ENCODE measurements at regions not wholly inside any gene's neighbourhood (a gene's known extent, or its start where the extent isn't known, plus 50 kb on each side); places are given as distances from the start of the nearest gene placed in this dataset.

GRCh38 chr4:104907991-104908390, 238.7 kb upstream of the TET2 start:
- Mint-ChIP-seq H3K36me3 (ENCODE audit: low read depth) (no peaks in the 10 kb centered on the region), H3K27ac (no peak overlapping the region), H3K4me1 (ENCODE audit: low read depth) (no peaks in the 10 kb centered on the region), H3K9me3 (no peaks in the 10 kb centered on the region), H3K27me3 (peaks cover 5% of the 10 kb centered on the region), H3K4me3 (no peak overlapping the region)
- H3K4me1 ChIP-seq (ENCODE audit: insufficient read depth, low read length): no peaks in the 10 kb centered on the region
- H3K9me3 ChIP-seq (ENCODE audit: control insufficient read depth in 1 of 2, insufficient read depth in 1 of 2, low read length in 2 of 2): no peaks in the 10 kb centered on the region
- no peak overlapping the region for H3K27ac ChIP-seq (ENCODE audit: low read depth in 1 of 2, low read length in 2 of 2)
- H3K4me3 ChIP-seq (ENCODE audit: low read length): no peak overlapping the region
- TF ChIP-seq CTCF (IDR thresholded peaks at IDR 0.05): no peak
- no peak for DNase-seq
- POLR2A ChIA-PET: no interaction called here
- no peaks in the 10 kb centered on the region for H3K27me3 ChIP-seq (ENCODE audit: control insufficient read depth in 1 of 2, insufficient read depth in 2 of 2, low read length in 2 of 2)
- ATAC-seq (ENCODE audit: poor library complexity): no peak
- CTCF ChIA-PET: no interaction called here
- intact Hi-C loops (cut with DNase I, micrococcal nuclease): no loop called here
- no peaks in the 10 kb centered on the region for H3K36me3 ChIP-seq (ENCODE audit: insufficient read depth, low read length)

GRCh38 chr4:104909376-104909775, 237.3 kb upstream of the TET2 start:
- no peak for TF ChIP-seq CTCF (IDR thresholded peaks at IDR 0.05)
- CTCF ChIA-PET: no interaction called here
- Histone ChIP-seq H3K4me1 (ENCODE audit: insufficient read depth, low read length) (no peaks in the 10 kb centered on the region), H3K9me3 (ENCODE audit: control insufficient read depth in 1 of 2, insufficient read depth in 1 of 2, low read length in 2 of 2) (no peaks in the 10 kb centered on the region), H3K36me3 (ENCODE audit: insufficient read depth, low read length) (no peaks in the 10 kb centered on the region), H3K27me3 (ENCODE audit: control insufficient read depth in 1 of 2, insufficient read depth in 2 of 2, low read length in 2 of 2) (no peaks in the 10 kb centered on the region), H3K27ac (ENCODE audit: low read depth in 1 of 2, low read length in 2 of 2) (no peak overlapping the region), H3K4me3 (ENCODE audit: low read length) (no peak overlapping the region)
- no peak overlapping the region for H3K4me3 Mint-ChIP-seq
- ATAC-seq (ENCODE audit: poor library complexity) (no peak), DNase-seq (no peak)
- intact Hi-C loops (cut with DNase I, micrococcal nuclease): no loop called here
- no peaks in the 10 kb centered on the region for H3K36me3 Mint-ChIP-seq (ENCODE audit: low read depth)
- no peaks in the 10 kb centered on the region for H3K4me1 Mint-ChIP-seq (ENCODE audit: low read depth)
- POLR2A ChIA-PET: no interaction called here
- no peaks in the 10 kb centered on the region for H3K9me3 Mint-ChIP-seq
- no peak overlapping the region for H3K27ac Mint-ChIP-seq
- H3K27me3 Mint-ChIP-seq: peaks cover 5% of the 10 kb centered on the region

- TF ChIP-seq CTCF (IDR thresholded peaks at IDR 0.05): no peak
- no peaks in the 10 kb centered on the region for H3K9me3 ChIP-seq (ENCODE audit: control insufficient read depth in 1 of 2, insufficient read depth in 1 of 2, low read length in 2 of 2)
- Mint-ChIP-seq H3K27me3 (peaks cover 2% of the 10 kb centered on the region), H3K27ac (no peak overlapping the region), H3K4me3 (no peak overlapping the region), H3K36me3 (ENCODE audit: low read depth) (no peaks in the 10 kb centered on the region), H3K4me1 (ENCODE audit: low read depth) (no peaks in the 10 kb centered on the region), H3K9me3 (no peaks in the 10 kb centered on the region)
- ATAC-seq (ENCODE audit: poor library complexity) (no peak), DNase-seq (no peak)
- CTCF ChIA-PET: no interaction called here
- H3K36me3 ChIP-seq (ENCODE audit: insufficient read depth, low read length): no peaks in the 10 kb centered on the region
- intact Hi-C loops (cut with DNase I, micrococcal nuclease): no loop called here
- H3K4me1 ChIP-seq (ENCODE audit: insufficient read depth, low read length): no peaks in the 10 kb centered on the region
- no peak overlapping the region for H3K27ac ChIP-seq (ENCODE audit: low read depth in 1 of 2, low read length in 2 of 2)
- no peaks in the 10 kb centered on the region for H3K27me3 ChIP-seq (ENCODE audit: control insufficient read depth in 1 of 2, insufficient read depth in 2 of 2, low read length in 2 of 2)
- H3K4me3 ChIP-seq (ENCODE audit: low read length): no peak overlapping the region
- POLR2A ChIA-PET: interaction anchor here (0.7 kb wide), 1 partner anchor 14 kb away, joined by 3 read pairs; no protein-coding TSS in a partner anchor
Measured at GRCh38 chr4:104912518-104912917, 234.2 kb upstream of the TET2 start.

All from CD4-positive, alpha-beta T cell (primary cell).